Astrocyte of the cerebellum (primary cell): ENCODE measurements at regions not wholly inside any gene's neighbourhood (a gene's known extent, or its start where the extent isn't known, plus 50 kb on each side); places are given as distances from the start of the nearest gene placed in this dataset.

Experiments used
- DNase-seq: peaks from one replicate; pipeline ENCODE4 v3.0.0-alpha.2; 2011; ENCODE audit warnings: low read depth
- H3K4me3 ChIP-seq: 2 replicates; pipeline ENCODE4 v1.5.1; 2011; ENCODE audit warnings: mild to moderate bottlenecking, low read depth, low read length, moderate library complexity
- CTCF ChIP-seq: IDR thresholded peaks from 2 replicates; pipeline ENCODE4 v1.5.1; 2012; ENCODE audit warnings: low read length, low read depth, moderate library complexity, mild to moderate bottlenecking; ENCODE audit errors: missing control alignments
- in situ Hi-C: cut with HindIII; loops from 2 replicates; pipeline ENCODE4 v1.10.0; 2017; ENCODE audit warnings: low sequenced_read_pairs

- in situ Hi-C loops = no loop called here
- TF ChIP-seq CTCF = no peak
- H3K4me3 ChIP-seq = no peak overlapping the region
- no peak for DNase-seq
Measured at GRCh38 chr3:17801131-17801530, 58.7 kb upstream of the TBC1D5 start.

GRCh38 chr3:17800232-17800631, 57.8 kb upstream of the TBC1D5 start:
- DNase-seq = no peak
- no peak for TF ChIP-seq CTCF
- H3K4me3 ChIP-seq = no peak overlapping the region
- in situ Hi-C loops = no loop called here

- TF ChIP-seq CTCF = no peak
- in situ Hi-C loops = no loop called here
- no peak for DNase-seq
- H3K4me3 ChIP-seq = no peak overlapping the region
Measured at GRCh38 chr3:17799312-17799711, 56.9 kb upstream of the TBC1D5 start.

GRCh38 chr3:17798000-17798399, 55.6 kb upstream of the TBC1D5 start:
- in situ Hi-C loops = no loop called here
- no peak for TF ChIP-seq CTCF
- no peak overlapping the region for H3K4me3 ChIP-seq
- no peak for DNase-seq

- DNase-seq = no peak
- no peak overlapping the region for H3K4me3 ChIP-seq
- in situ Hi-C loops = no loop called here
- TF ChIP-seq CTCF = no peak
Measured at GRCh38 chr3:17795711-17796110, 53.3 kb upstream of the TBC1D5 start.

- DNase-seq = no peak
- in situ Hi-C loops = no loop called here
- TF ChIP-seq CTCF = no peak
- H3K4me3 ChIP-seq = no peak overlapping the region
Measured at GRCh38 chr3:17795280-17795679, 52.8 kb upstream of the TBC1D5 start.
